Upper lobe of right lung (tissue), 1 donor: ENCODE measurements at regions not wholly inside any gene's neighbourhood (a gene's known extent, or its start where the extent isn't known, plus 50 kb on each side); places are given as distances from the start of the nearest gene placed in this dataset.

ENCODE experiments used
- ATAC-seq: fragments of 200-7000 bp; cut with Tn5 transposase; one replicate; pipeline ENCODE4 v1.9.1; 2020; ENCODE audit warnings: mild to moderate bottlenecking, moderate library complexity
- DNase-seq: peaks from one replicate; pipeline ENCODE4 v3.0.0-alpha.2; 2020
- H3K27ac ChIP-seq: fragments of 200-600 bp; one replicate; pipeline ENCODE4 v1.8.0; 2022
- H3K27me3 ChIP-seq: fragments of 200-600 bp; one replicate; pipeline ENCODE4 v1.8.0; 2022; ENCODE audit warnings: mild to moderate bottlenecking
- H3K36me3 ChIP-seq: fragments of 200-600 bp; one replicate; pipeline ENCODE4 v1.8.0; 2022
- H3K4me1 ChIP-seq: fragments of 200-600 bp; one replicate; pipeline ENCODE4 v1.8.0; 2022
- H3K4me3 ChIP-seq: fragments of 200-600 bp; one replicate; pipeline ENCODE4 v1.8.0; 2022; ENCODE audit warnings: mild to moderate bottlenecking
- H3K9me3 ChIP-seq: fragments of 200-600 bp; one replicate; pipeline ENCODE4 v1.8.0; 2022
- CTCF ChIP-seq: fragments of 200-600 bp; IDR thresholded peaks from one replicate; pipeline ENCODE4 v1.8.0; 2022; ENCODE audit warnings: antibody characterized with exemption
- intact Hi-C: fragments of 100-400 bp; cut with DNase I; formaldehyde crosslinking; loops from one replicate; pipeline ENCODE4 v1.11.0; 2022
- donor health status: DM: no; HTN: yes; CAD: no; lungs with severe emphysema.

GRCh38 chr1:213650603-213651002, 337.2 kb upstream of the PROX1 start:
- no peak for TF ChIP-seq CTCF
- DNase-seq (no peak), ATAC-seq (no peak)
- H3K27me3 ChIP-seq = no peaks in the 10 kb centered on the region
- no peaks in the 10 kb centered on the region for H3K36me3 ChIP-seq
- no peak overlapping the region for H3K27ac ChIP-seq
- no peak overlapping the region for H3K4me3 ChIP-seq
- no peaks in the 10 kb centered on the region for H3K9me3 ChIP-seq
- intact Hi-C loops = no loop called here
- no peaks in the 10 kb centered on the region for H3K4me1 ChIP-seq

- Histone ChIP-seq H3K36me3 (no peaks in the 10 kb centered on the region), H3K9me3 (no peaks in the 10 kb centered on the region), H3K27me3 (no peaks in the 10 kb centered on the region), H3K4me1 (no peaks in the 10 kb centered on the region), H3K27ac (no peak overlapping the region), H3K4me3 (no peak overlapping the region)
- ATAC-seq (no peak), DNase-seq (no peak)
- no peak for TF ChIP-seq CTCF
- intact Hi-C loops = no loop called here
Measured at GRCh38 chr1:213651077-213651476, 336.7 kb upstream of the PROX1 start.

- Histone ChIP-seq H3K4me1 (no peaks in the 10 kb centered on the region), H3K9me3 (no peaks in the 10 kb centered on the region), H3K36me3 (no peaks in the 10 kb centered on the region), H3K27me3 (no peaks in the 10 kb centered on the region), H3K4me3 (no peak overlapping the region), H3K27ac (no peak overlapping the region)
- DNase-seq = no peak
- no peak for TF ChIP-seq CTCF
- intact Hi-C loops = no loop called here
- ATAC-seq = no peak
Measured at GRCh38 chr1:213652109-213652508, 335.7 kb upstream of the PROX1 start.

- H3K4me3 ChIP-seq = no peak overlapping the region
- no peaks in the 10 kb centered on the region for H3K9me3 ChIP-seq
- DNase-seq (no peak), ATAC-seq (no peak)
- no peaks in the 10 kb centered on the region for H3K27me3 ChIP-seq
- TF ChIP-seq CTCF = no peak
- intact Hi-C loops = no loop called here
- no peak overlapping the region for H3K27ac ChIP-seq
- H3K4me1 ChIP-seq = no peaks in the 10 kb centered on the region
- H3K36me3 ChIP-seq = no peaks in the 10 kb centered on the region
Measured at GRCh38 chr1:213656039-213656438, 331.7 kb upstream of the PROX1 start.

GRCh38 chr1:213656503-213656902, 331.3 kb upstream of the PROX1 start:
- intact Hi-C loops = no loop called here
- Histone ChIP-seq H3K9me3 (no peaks in the 10 kb centered on the region), H3K27ac (no peak overlapping the region), H3K4me3 (no peak overlapping the region), H3K36me3 (no peaks in the 10 kb centered on the region), H3K4me1 (no peaks in the 10 kb centered on the region), H3K27me3 (no peaks in the 10 kb centered on the region)
- no peak for ATAC-seq
- DNase-seq = no peak
- no peak for TF ChIP-seq CTCF

- H3K4me1 ChIP-seq = no peaks in the 10 kb centered on the region
- no peaks in the 10 kb centered on the region for H3K9me3 ChIP-seq
- H3K4me3 ChIP-seq = no peak overlapping the region
- ATAC-seq (no peak), DNase-seq (no peak)
- H3K36me3 ChIP-seq = no peaks in the 10 kb centered on the region
- no peak for TF ChIP-seq CTCF
- H3K27ac ChIP-seq = no peak overlapping the region
- intact Hi-C loops = no loop called here
- H3K27me3 ChIP-seq = no peaks in the 10 kb centered on the region
Measured at GRCh38 chr1:213657013-213657412, 330.8 kb upstream of the PROX1 start.
